ENCODE measurements at regions not wholly inside any gene's neighbourhood (a gene's known extent, or its start where the extent isn't known, plus 50 kb on each side); places are given as distances from the start of the nearest gene placed in this dataset.

DNA sequence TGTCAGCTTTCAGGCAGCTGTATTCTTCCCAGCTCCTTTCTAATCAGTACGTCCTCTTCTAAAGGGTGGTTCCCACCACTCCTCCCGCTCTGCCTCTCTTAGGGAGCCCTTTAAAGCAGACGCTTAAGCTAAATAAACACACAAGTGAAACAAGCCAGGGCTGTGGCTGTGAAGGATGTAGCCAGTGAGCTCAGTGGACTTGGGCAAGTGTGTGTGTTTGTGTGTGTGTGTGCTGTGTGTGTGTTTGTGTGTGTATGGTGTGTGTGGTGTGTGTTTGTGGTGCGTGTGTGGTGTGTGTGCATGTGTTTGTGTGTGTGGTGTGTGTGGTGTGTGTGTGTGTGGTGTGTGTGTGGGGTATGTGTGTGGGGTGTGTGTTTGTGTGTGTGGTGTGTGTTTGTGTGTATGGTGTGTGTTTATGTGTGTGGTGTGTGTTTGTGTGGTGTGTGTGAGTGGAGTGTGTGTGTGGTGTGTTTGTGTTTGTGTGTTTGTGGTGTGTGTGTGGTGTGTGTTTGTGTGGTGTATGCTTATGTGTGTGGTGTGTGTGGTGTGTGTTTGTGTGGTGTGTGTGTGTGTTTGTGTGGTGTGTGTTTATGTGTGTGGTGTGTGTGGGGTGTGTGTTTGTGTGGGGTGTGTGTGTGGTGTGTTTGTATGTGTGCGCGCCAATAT lies 283.3 kb downstream of the PTTG2 start:
- Mint-ChIP-seq H3K36me3 (ENCODE audit: low read depth) (no peaks in the 10 kb centered on the region), H3K27me3 (ENCODE audit: insufficient read depth) (no peaks in the 10 kb centered on the region), H3K4me1 (peaks cover 9% of the 10 kb centered on the region), H3K27ac (no peak overlapping the region), H3K4me3 (no peak overlapping the region), H3K9me3 (peaks cover 5% of the 10 kb centered on the region)
- no peak for DNase-seq
- Histone ChIP-seq H3K27me3 (ENCODE audit: control insufficient read depth, insufficient read depth, low read length, poor library complexity, severe bottlenecking) (no peaks in the 10 kb centered on the region), H3K27ac (ENCODE audit: low read depth, low read length) (no peak overlapping the region), H3K9ac (ENCODE audit: extremely low read depth, low read length, poor library complexity, severe bottlenecking) (no peak overlapping the region), H3K4me1 (ENCODE audit: control insufficient read depth, insufficient read depth, low read length) (no peaks in the 10 kb centered on the region), H3K9me3 (ENCODE audit: control insufficient read depth, low read length) (no peaks in the 10 kb centered on the region), H3K36me3 (ENCODE audit: control insufficient read depth, insufficient read depth, low read length) (no peaks in the 10 kb centered on the region), H3K4me3 (ENCODE audit: low read length) (no peak overlapping the region)
- TF ChIP-seq, protein P1, sequence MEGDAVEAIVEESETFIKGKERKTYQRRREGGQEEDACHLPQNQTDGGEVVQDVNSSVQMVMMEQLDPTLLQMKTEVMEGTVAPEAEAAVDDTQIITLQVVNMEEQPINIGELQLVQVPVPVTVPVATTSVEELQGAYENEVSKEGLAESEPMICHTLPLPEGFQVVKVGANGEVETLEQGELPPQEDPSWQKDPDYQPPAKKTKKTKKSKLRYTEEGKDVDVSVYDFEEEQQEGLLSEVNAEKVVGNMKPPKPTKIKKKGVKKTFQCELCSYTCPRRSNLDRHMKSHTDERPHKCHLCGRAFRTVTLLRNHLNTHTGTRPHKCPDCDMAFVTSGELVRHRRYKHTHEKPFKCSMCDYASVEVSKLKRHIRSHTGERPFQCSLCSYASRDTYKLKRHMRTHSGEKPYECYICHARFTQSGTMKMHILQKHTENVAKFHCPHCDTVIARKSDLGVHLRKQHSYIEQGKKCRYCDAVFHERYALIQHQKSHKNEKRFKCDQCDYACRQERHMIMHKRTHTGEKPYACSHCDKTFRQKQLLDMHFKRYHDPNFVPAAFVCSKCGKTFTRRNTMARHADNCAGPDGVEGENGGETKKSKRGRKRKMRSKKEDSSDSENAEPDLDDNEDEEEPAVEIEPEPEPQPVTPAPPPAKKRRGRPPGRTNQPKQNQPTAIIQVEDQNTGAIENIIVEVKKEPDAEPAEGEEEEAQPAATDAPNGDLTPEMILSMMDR (conservative IDR thresholded peaks at IDR 0.05) = no peak
- WGBS, 2 experiments (ENCODE audit: insufficient coverage in 1 of 2, insufficient read length in 1 of 2) = 80 to 89% methylated on average over 1 to 4 of the region's 6 CpGs

DNA sequence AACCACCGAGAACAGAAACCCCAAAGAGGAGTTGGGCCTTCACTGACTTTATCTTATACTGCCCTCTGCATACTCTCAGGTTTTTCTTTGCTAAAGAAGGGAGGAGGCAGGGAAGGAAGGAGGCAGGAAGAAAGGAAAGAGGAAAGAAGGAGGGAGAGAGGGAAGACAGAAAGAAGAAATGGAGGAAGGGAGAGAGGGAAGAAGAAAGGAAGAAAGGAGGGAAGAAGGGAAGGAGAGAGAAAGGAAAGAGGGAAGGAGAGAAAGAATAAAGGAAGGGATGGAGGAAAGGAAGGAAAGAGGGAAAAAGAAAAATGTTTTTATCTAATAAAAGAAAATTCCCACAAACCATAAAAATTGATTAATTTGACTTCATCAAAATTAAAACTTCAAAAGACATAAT lies 294.6 kb downstream of the PTTG2 start:
- H3K4me3 ChIP-seq (ENCODE audit: low read length) = no peak overlapping the region
- no peaks in the 10 kb centered on the region for H3K4me1 Mint-ChIP-seq
- no peak overlapping the region for H3K9ac ChIP-seq (ENCODE audit: extremely low read depth, low read length, poor library complexity, severe bottlenecking)
- H3K27ac ChIP-seq (ENCODE audit: low read depth, low read length) = no peak overlapping the region
- no peak overlapping the region for H3K27ac Mint-ChIP-seq
- TF ChIP-seq, protein P1 (conservative IDR thresholded peaks at IDR 0.05) = no peak
- no peaks in the 10 kb centered on the region for H3K4me1 ChIP-seq (ENCODE audit: control insufficient read depth, insufficient read depth, low read length)
- no peak overlapping the region for H3K4me3 Mint-ChIP-seq
- H3K27me3 Mint-ChIP-seq (ENCODE audit: insufficient read depth) = no peaks in the 10 kb centered on the region
- no peaks in the 10 kb centered on the region for H3K27me3 ChIP-seq (ENCODE audit: control insufficient read depth, insufficient read depth, low read length, poor library complexity, severe bottlenecking)
- H3K36me3 Mint-ChIP-seq (ENCODE audit: low read depth) = peaks cover 5% of the 10 kb centered on the region
- 100% methylated on average over 1 of the region's 1 CpG; no CpG with 5 or more reads in 1 of the 2 experiments for WGBS, 2 experiments (ENCODE audit: insufficient coverage in 1 of 2, insufficient read length in 1 of 2)
- H3K9me3 ChIP-seq (ENCODE audit: control insufficient read depth, low read length) = peaks cover 24% of the 10 kb centered on the region
- no peak for DNase-seq
- no peaks in the 10 kb centered on the region for H3K36me3 ChIP-seq (ENCODE audit: control insufficient read depth, insufficient read depth, low read length)
- H3K9me3 Mint-ChIP-seq = peaks cover 41% of the 10 kb centered on the region

DNA sequence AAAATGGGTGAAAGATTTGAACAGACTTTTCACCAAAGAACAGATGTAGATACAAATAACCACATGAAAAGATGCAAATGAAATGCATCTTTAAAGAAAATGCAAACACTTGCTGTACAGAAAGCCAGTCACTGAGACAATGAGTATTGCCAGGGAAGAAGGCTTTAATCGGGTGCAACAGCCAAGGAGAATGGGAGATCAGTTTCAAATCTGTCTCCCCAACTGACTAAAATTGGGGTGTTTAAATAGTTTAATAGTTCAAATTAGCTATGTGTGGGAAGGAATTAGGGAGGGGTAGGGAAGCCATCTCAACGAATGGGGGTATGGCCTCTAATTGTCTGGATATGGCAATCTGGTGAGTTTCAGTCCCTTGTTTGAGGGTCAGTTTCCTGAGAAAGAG lies 295.4 kb downstream of the PTTG2 start:
- H3K36me3 ChIP-seq (ENCODE audit: control insufficient read depth, insufficient read depth, low read length) = no peaks in the 10 kb centered on the region
- no peak overlapping the region for H3K9ac ChIP-seq (ENCODE audit: extremely low read depth, low read length, poor library complexity, severe bottlenecking)
- Mint-ChIP-seq H3K4me3 (no peak overlapping the region), H3K27ac (no peak overlapping the region), H3K36me3 (ENCODE audit: low read depth) (peaks cover 5% of the 10 kb centered on the region), H3K27me3 (ENCODE audit: insufficient read depth) (no peaks in the 10 kb centered on the region), H3K9me3 (peaks cover 35% of the 10 kb centered on the region), H3K4me1 (no peaks in the 10 kb centered on the region)
- TF ChIP-seq, protein P1 (conservative IDR thresholded peaks at IDR 0.05) = no peak
- DNase-seq = no peak
- H3K9me3 ChIP-seq (ENCODE audit: control insufficient read depth, low read length) = peaks cover 24% of the 10 kb centered on the region
- H3K4me1 ChIP-seq (ENCODE audit: control insufficient read depth, insufficient read depth, low read length) = no peaks in the 10 kb centered on the region
- no peak overlapping the region for H3K27ac ChIP-seq (ENCODE audit: low read depth, low read length)
- WGBS, 2 experiments (ENCODE audit: insufficient coverage in 1 of 2, insufficient read length in 1 of 2) = 90 to 100% methylated on average over 2 of the region's 2 CpGs
- H3K27me3 ChIP-seq (ENCODE audit: control insufficient read depth, insufficient read depth, low read length, poor library complexity, severe bottlenecking) = no peaks in the 10 kb centered on the region
- peak overlapping the region; percentile 44 for H3K4me3 ChIP-seq (ENCODE audit: low read length)

All from endodermal cell (in vitro differentiated cells).